Esophagus (tissue), 2 donors: ENCODE measurements at regions not wholly inside any gene's neighbourhood (a gene's known extent, or its start where the extent isn't known, plus 50 kb on each side); places are given as distances from the start of the nearest gene placed in this dataset.

Experiments used
- H3K27ac ChIP-seq, 2 donors: one replicate each; pipeline ENCODE4 v1.5.1; 2013; ENCODE audit warnings: low read depth in 2 of 2, mild to moderate bottlenecking in 2 of 2, inconsistent platforms in 1 of 2, low read length in 1 of 2, moderate library complexity in 1 of 2
- H3K27me3 ChIP-seq, 2 donors: one replicate each; pipeline ENCODE4 v1.6.1; 2013; ENCODE audit warnings: low read length in 2 of 2, control low read depth in 1 of 2, mild to moderate bottlenecking in 1 of 2; ENCODE audit not compliant: insufficient read depth in 2 of 2, control insufficient read depth in 1 of 2
- H3K36me3 ChIP-seq, 2 donors: one replicate each; pipeline ENCODE4 v1.6.1; 2013; ENCODE audit warnings: low read length in 1 of 2; ENCODE audit not compliant: control insufficient read depth in 2 of 2, insufficient read depth in 2 of 2
- H3K4me1 ChIP-seq, 2 donors: one replicate each; pipeline ENCODE4 v1.6.1; 2013; ENCODE audit warnings: low read length in 1 of 2; ENCODE audit not compliant: control insufficient read depth in 2 of 2, insufficient read depth in 2 of 2
- H3K4me3 ChIP-seq, 2 donors: one replicate each; pipeline ENCODE4 v1.5.1; 2013; ENCODE audit warnings: low read length in 2 of 2, mild to moderate bottlenecking in 2 of 2, low read depth in 1 of 2, moderate library complexity in 1 of 2
- H3K9me3 ChIP-seq, 2 donors: one replicate each; pipeline ENCODE4 v1.6.1; 2013; ENCODE audit warnings: mild to moderate bottlenecking in 2 of 2, low read depth in 1 of 2, low read length in 1 of 2, moderate library complexity in 1 of 2; ENCODE audit not compliant: control insufficient read depth in 2 of 2, insufficient read depth in 1 of 2
- WGBS, 2 donors: extraction: QIAGEN DNeasy Blood & Tissue Kit; methylation state at CpG; one replicate each; pipeline ENCODE4 v1.1.7; 2013; 5-methylcytosine and 5-hydroxymethylcytosine counted together
- donor health status: healthy with polysubstance abuse.
- donor health status: Bipolar disorder and iron deficiency.

- H3K27ac ChIP-seq: no peak overlapping the region
Observed at GRCh38 chr20:50298554-50299324, 108.1 kb downstream of the CEBPB start.

GRCh38 chr20:50299325-50299629 lies 108.6 kb downstream of the CEBPB start:
- WGBS, 2 donors: 88 to 90% methylated on average over 6 of the region's 6 CpGs
- H3K4me3 ChIP-seq: no peak overlapping the region
- peaks cover 0 to 5% of the 10 kb centered on the region in 2 donors for H3K4me1 ChIP-seq

More at GRCh38 chr20:50298554-50299324, 108.1 kb downstream of the CEBPB start:
- Histone ChIP-seq H3K9me3 (no peaks in the 10 kb centered on the region), H3K4me3 (no peak overlapping the region), H3K4me1 (peaks cover 0 to 5% of the 10 kb centered on the region in 2 donors), H3K27me3 (no peaks in the 10 kb centered on the region), H3K36me3 (no peaks in the 10 kb centered on the region)
- 58 to 71% methylated on average over 20 of the region's 20 CpGs for WGBS, 2 donors

GRCh38 chr20:50301165-50301564 lies 110.5 kb downstream of the CEBPB start:
- Histone ChIP-seq H3K4me1 (peaks cover 0 to 8% of the 10 kb centered on the region in 2 donors), H3K4me3 (no peak overlapping the region), H3K27me3 (no peaks in the 10 kb centered on the region), H3K36me3 (no peaks in the 10 kb centered on the region), H3K27ac (no peak overlapping the region), H3K9me3 (no peaks in the 10 kb centered on the region)
- WGBS, 2 donors: 94 to 98% methylated on average over 3 of the region's 3 CpGs

More at GRCh38 chr20:50299325-50299629, 108.6 kb downstream of the CEBPB start:
- H3K27ac ChIP-seq: no peak overlapping the region
- no peaks in the 10 kb centered on the region for H3K27me3 ChIP-seq
- no peaks in the 10 kb centered on the region for H3K36me3 ChIP-seq
- H3K9me3 ChIP-seq: no peaks in the 10 kb centered on the region

GRCh38 chr20:50301712-50302111 lies 111.1 kb downstream of the CEBPB start:
- Histone ChIP-seq H3K27me3 (no peaks in the 10 kb centered on the region), H3K4me1 (peaks cover 0 to 10% of the 10 kb centered on the region in 2 donors), H3K36me3 (no peaks in the 10 kb centered on the region), H3K27ac (no peak overlapping the region), H3K9me3 (no peaks in the 10 kb centered on the region), H3K4me3 (no peak overlapping the region)

- H3K27ac ChIP-seq: peak overlapping the region in 1 of 2 donors; percentile 33
- H3K4me3 ChIP-seq: no peak overlapping the region
- H3K4me1 ChIP-seq: peaks cover 0 to 15% of the 10 kb centered on the region in 2 donors
- no peaks in the 10 kb centered on the region for H3K36me3 ChIP-seq
- WGBS, 2 donors: 72 to 79% methylated on average over 10 of the region's 10 CpGs
- no peaks in the 10 kb centered on the region for H3K9me3 ChIP-seq
- H3K27me3 ChIP-seq: no peaks in the 10 kb centered on the region
Observed at GRCh38 chr20:50302341-50303057, 111.9 kb downstream of the CEBPB start.

- no peaks in the 10 kb centered on the region for H3K36me3 ChIP-seq
- no peaks in the 10 kb centered on the region for H3K9me3 ChIP-seq
- H3K27me3 ChIP-seq: no peaks in the 10 kb centered on the region
- 64 to 68% methylated on average over 11 of the region's 11 CpGs for WGBS, 2 donors
- peaks cover 0 to 16% of the 10 kb centered on the region in 2 donors for H3K4me1 ChIP-seq
- no peak overlapping the region for H3K4me3 ChIP-seq
- H3K27ac ChIP-seq: peak overlapping the region; percentile 78 to 83
Observed at GRCh38 chr20:50303573-50304500, 113.2 kb downstream of the CEBPB start.

GRCh38 chr20:50304501-50304856 lies 113.8 kb downstream of the CEBPB start:
- Histone ChIP-seq H3K27ac (peak overlapping the region; percentile 78 to 83), H3K36me3 (no peaks in the 10 kb centered on the region), H3K27me3 (no peaks in the 10 kb centered on the region), H3K4me3 (no peak overlapping the region), H3K9me3 (no peaks in the 10 kb centered on the region), H3K4me1 (peaks cover 0 to 15% of the 10 kb centered on the region in 2 donors)
- 53 to 55% methylated on average over 10 of the region's 10 CpGs for WGBS, 2 donors

GRCh38 chr20:50304923-50305635 lies 114.4 kb downstream of the CEBPB start:
- H3K4me1 ChIP-seq: peaks cover 0 to 15% of the 10 kb centered on the region in 2 donors
- H3K4me3 ChIP-seq: no peak overlapping the region
- 71 to 74% methylated on average over 14 of the region's 14 CpGs for WGBS, 2 donors

More at GRCh38 chr20:50304923-50305635, 114.4 kb downstream of the CEBPB start:
- Histone ChIP-seq H3K9me3 (no peaks in the 10 kb centered on the region), H3K27me3 (no peaks in the 10 kb centered on the region), H3K36me3 (no peaks in the 10 kb centered on the region), H3K27ac (peak overlapping the region; percentile 78 to 83)
